Body of pancreas (tissue), 4 donors: ENCODE measurements at regions not wholly inside any gene's neighbourhood (a gene's known extent, or its start where the extent isn't known, plus 50 kb on each side); places are given as distances from the start of the nearest gene placed in this dataset.

Experiments used
- ATAC-seq: fragments of 150-250 bp; one replicate; pipeline ENCODE4 v1.9.1; 2016
- DNase-seq, 4 donors: peaks; one replicate each; pipeline ENCODE4 v3.0.0-alpha.2; 2019
- H3K27ac ChIP-seq, 4 donors: fragments of 200-600 bp; sonication (generic); 1 replicate in 3 of 4; 2 replicates in 1 of 4; pipeline versions ENCODE4 v1.5.1 to v1.6.1; 2016 to 2019; ENCODE audit warnings: mild to moderate bottlenecking in 1 of 4, mixed read lengths in 1 of 4, moderate library complexity in 1 of 4
- H3K27me3 ChIP-seq, 2 donors: fragments of 200-600 bp; sonication (generic); one replicate each; pipeline ENCODE4 v1.6.0; 2016; ENCODE audit warnings: mild to moderate bottlenecking in 1 of 2
- H3K36me3 ChIP-seq, 2 donors: fragments of 200-600 bp; sonication (generic); replicated peaks in 1 of 2; 2 replicates each; pipeline ENCODE4 v1.5.1; 2016; ENCODE audit warnings: low read depth in 2 of 2; ENCODE audit not compliant: insufficient read depth in 1 of 2
- H3K4me1 ChIP-seq: fragments of 200-600 bp; sonication (generic); one replicate; pipeline ENCODE4 v1.6.0; 2016
- H3K4me3 ChIP-seq, 2 donors: fragments of 200-600 bp; sonication (generic); 1 replicate in 1 of 2; 2 replicates in 1 of 2; pipeline ENCODE4 v1.5.1; 2016 to 2019
- H3K9me3 ChIP-seq, 3 donors: fragments of 200-600 bp; sonication (generic); 1 replicate in 2 of 3; 2 replicates in 1 of 3; pipeline ENCODE4 v1.5.1; 2016
- POLR2A ChIP-seq, 3 donors: fragments of 450-650 bp; IDR thresholded peaks; one replicate each; pipeline ENCODE4 v1.6.1; 2016; ENCODE audit warnings: antibody characterized with exemption in 3 of 3, mild to moderate bottlenecking in 2 of 3
- WGBS, 2 donors: methylation state at CpG; one replicate each; pipeline ENCODE4 v1.1.5; 2017; 5-methylcytosine and 5-hydroxymethylcytosine counted together
- intact Hi-C: fragments of 100-400 bp; cut with DNase I; formaldehyde crosslinking; loops from one replicate; pipeline ENCODE4 v1.15.1; 2023
- TF ChIP-seq, protein P1 (sequence below), 7 experiments: fragments of 450-650 bp in 4 of 7; fragments of 200-600 bp in 3 of 7; sonication (generic) in 3 of 7; IDR thresholded peaks; one replicate each; pipeline ENCODE4 v1.5.1; 2016 to 2019; ENCODE audit warnings: antibody characterized with exemption in 7 of 7

DNA sequence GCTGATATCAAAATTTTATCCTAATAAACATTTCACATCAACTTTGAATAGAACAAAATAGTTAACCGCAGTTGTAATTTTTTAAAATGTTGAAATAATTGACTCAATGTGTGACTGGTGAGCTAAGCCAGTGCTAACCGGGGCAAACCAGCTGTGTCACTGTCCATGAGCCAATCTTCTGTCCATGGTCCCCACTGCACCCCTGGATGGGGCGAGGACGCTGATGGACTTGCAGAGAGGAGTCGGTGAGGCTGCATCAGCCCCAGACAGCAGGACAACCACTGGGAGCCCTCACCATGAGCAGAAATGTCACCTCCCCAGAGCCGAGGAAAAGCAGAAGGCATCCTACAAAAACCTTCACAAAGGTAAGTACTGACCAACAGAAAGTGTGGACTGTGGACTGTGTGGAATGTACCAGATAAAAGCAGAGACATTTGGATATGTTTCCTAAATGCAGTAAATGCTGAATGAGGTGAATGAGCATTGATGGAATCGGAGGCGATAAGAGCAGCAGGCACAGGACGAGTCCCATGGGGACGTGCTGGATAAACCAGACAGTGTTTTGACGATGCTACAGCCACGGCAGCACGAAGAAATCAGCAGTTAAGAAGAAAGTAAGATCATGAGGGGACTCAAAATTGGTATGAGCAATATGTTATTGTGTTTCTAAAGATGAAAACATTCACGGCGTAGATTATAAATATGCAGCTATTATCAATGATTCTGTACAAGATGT, 115.0 kb upstream of the BACE2 start:
- DNase-seq (no peak), ATAC-seq (no peak)
- H3K27ac ChIP-seq, result no peak overlapping the region
- no peaks in the 10 kb centered on the region for H3K4me1 ChIP-seq
- no peaks in the 10 kb centered on the region for H3K27me3 ChIP-seq
- intact Hi-C loops, result no loop called here
- no peak overlapping the region for H3K4me3 ChIP-seq
- no peak for TF ChIP-seq POLR2A (IDR thresholded peaks at IDR 0.05)
- TF ChIP-seq, protein P1, sequence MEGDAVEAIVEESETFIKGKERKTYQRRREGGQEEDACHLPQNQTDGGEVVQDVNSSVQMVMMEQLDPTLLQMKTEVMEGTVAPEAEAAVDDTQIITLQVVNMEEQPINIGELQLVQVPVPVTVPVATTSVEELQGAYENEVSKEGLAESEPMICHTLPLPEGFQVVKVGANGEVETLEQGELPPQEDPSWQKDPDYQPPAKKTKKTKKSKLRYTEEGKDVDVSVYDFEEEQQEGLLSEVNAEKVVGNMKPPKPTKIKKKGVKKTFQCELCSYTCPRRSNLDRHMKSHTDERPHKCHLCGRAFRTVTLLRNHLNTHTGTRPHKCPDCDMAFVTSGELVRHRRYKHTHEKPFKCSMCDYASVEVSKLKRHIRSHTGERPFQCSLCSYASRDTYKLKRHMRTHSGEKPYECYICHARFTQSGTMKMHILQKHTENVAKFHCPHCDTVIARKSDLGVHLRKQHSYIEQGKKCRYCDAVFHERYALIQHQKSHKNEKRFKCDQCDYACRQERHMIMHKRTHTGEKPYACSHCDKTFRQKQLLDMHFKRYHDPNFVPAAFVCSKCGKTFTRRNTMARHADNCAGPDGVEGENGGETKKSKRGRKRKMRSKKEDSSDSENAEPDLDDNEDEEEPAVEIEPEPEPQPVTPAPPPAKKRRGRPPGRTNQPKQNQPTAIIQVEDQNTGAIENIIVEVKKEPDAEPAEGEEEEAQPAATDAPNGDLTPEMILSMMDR (IDR thresholded peaks at IDR 0.05), result no peak
- no peaks in the 10 kb centered on the region for H3K9me3 ChIP-seq
- no peaks in the 10 kb centered on the region for H3K36me3 ChIP-seq
- WGBS, 2 donors, result 70 to 77% methylated on average over 15 of the region's 15 CpGs

DNA sequence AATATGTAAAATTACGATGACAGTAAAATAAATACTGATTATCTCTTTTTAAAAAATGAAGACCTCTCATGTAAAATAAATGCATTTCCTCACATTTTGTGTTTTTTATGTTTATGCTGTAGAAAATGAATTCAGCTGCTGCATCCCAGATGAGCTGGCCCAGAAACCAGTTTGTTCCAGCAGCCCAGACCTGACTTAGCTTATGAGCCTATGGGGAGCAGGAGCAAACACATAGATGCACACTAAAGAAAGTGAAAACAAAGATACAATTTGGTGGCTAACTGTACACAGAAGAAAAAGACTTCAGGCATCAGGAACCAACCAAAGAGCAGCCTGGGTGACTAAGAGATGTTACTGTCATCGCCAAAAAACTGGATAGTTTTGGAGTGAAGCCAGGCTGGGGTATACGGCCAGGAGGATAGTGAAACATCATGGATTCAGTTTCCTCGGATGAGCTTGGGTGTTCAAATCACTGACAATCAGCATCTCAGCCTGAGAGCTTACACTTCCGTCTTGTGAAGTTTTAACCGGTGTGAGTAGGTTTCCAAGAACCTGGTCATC, 113.9 kb upstream of the BACE2 start:
- Histone ChIP-seq H3K4me3 (no peak overlapping the region), H3K4me1 (no peaks in the 10 kb centered on the region), H3K27ac (no peak overlapping the region), H3K36me3 (no peaks in the 10 kb centered on the region), H3K9me3 (no peaks in the 10 kb centered on the region), H3K27me3 (no peaks in the 10 kb centered on the region)
- DNase-seq (no peak), ATAC-seq (no peak)
- WGBS, 2 donors, result 67 to 72% methylated on average over 6 of the region's 6 CpGs
- TF ChIP-seq, protein P1 (IDR thresholded peaks at IDR 0.05), result no peak
- TF ChIP-seq POLR2A (IDR thresholded peaks at IDR 0.05), result no peak
- intact Hi-C loops, result no loop called here

DNA sequence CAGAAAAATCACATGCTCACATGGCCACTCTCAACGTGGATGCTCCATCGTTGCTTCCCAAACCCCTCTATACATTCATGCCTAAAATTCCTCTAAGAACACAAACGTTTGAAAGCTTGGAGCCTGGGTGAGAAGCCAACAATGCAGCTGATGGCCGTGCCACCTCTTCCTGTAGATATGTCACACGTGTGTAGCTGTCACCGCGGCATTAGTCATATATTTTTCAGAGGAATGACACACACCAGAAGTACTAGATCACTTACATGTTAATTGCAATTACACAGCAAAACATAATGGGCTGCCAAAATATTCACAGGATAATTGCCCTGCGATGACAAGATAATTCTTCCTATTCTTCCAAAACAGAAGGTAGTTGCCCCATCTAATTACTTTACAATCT, 112.7 kb upstream of the BACE2 start:
- no peak for DNase-seq
- no peak overlapping the region for H3K27ac ChIP-seq
- H3K27me3 ChIP-seq, result no peaks in the 10 kb centered on the region
- no peak for ATAC-seq
- TF ChIP-seq POLR2A (IDR thresholded peaks at IDR 0.05), result no peak
- TF ChIP-seq, protein P1 (IDR thresholded peaks at IDR 0.05), result no peak
- no peak overlapping the region for H3K4me3 ChIP-seq
- WGBS, 2 donors, result 64 to 72% methylated on average over 8 of the region's 8 CpGs
- H3K9me3 ChIP-seq, result no peaks in the 10 kb centered on the region
- H3K4me1 ChIP-seq, result no peaks in the 10 kb centered on the region
- intact Hi-C loops, result no loop called here
- H3K36me3 ChIP-seq, result no peaks in the 10 kb centered on the region

GRCh38 chr21:41059871-41060270, 108.1 kb upstream of the BACE2 start:
- intact Hi-C loops, result loop anchor here (10.0 kb wide), 1 partner anchor 595 kb away; no protein-coding TSS in a partner anchor
- WGBS, 2 donors, result 25 to 33% methylated on average over 6 of the region's 6 CpGs
- no peak for ATAC-seq
- Histone ChIP-seq H3K27ac (no peak overlapping the region), H3K36me3 (no peaks in the 10 kb centered on the region), H3K4me3 (no peak overlapping the region), H3K27me3 (no peaks in the 10 kb centered on the region), H3K4me1 (no peaks in the 10 kb centered on the region), H3K9me3 (no peaks in the 10 kb centered on the region)
- DNase-seq, result no peak
- TF ChIP-seq, protein P1 (IDR thresholded peaks at IDR 0.05), result no peak
- no peak for TF ChIP-seq POLR2A (IDR thresholded peaks at IDR 0.05)

- Histone ChIP-seq H3K27me3 (no peaks in the 10 kb centered on the region), H3K36me3 (no peaks in the 10 kb centered on the region), H3K4me3 (no peak overlapping the region), H3K9me3 (no peaks in the 10 kb centered on the region), H3K4me1 (no peaks in the 10 kb centered on the region), H3K27ac (no peak overlapping the region)
- ATAC-seq (no peak), DNase-seq (no peak)
- intact Hi-C loops, result loop anchor here (10.0 kb wide), 1 partner anchor 597 kb away; no protein-coding TSS in a partner anchor
- 73 to 85% methylated on average over 7 of the region's 7 CpGs for WGBS, 2 donors
- TF ChIP-seq, protein P1 (IDR thresholded peaks at IDR 0.05), result no peak
- TF ChIP-seq POLR2A (IDR thresholded peaks at IDR 0.05), result no peak
Measured at GRCh38 chr21:41061701-41062100, 106.3 kb upstream of the BACE2 start.
